ENCODE measurements at regions not wholly inside any gene's neighbourhood (a gene's known extent, or its start where the extent isn't known, plus 50 kb on each side); places are given as distances from the start of the nearest gene placed in this dataset.

GRCh38 chr4:27089186-27089585 is 228.5 kb downstream of the STIM2 start:
- peaks cover 56% of the 10 kb centered on the region for H3K4me1 ChIP-seq (ENCODE audit: insufficient read depth)
- H3K27ac ChIP-seq (ENCODE audit: low read depth), result no peak overlapping the region
- Mint-ChIP-seq H3K4me3 (no peak overlapping the region), H3K27ac (no peak overlapping the region), H3K36me3 (ENCODE audit: low read depth) (no peaks in the 10 kb centered on the region), H3K9me3 (no peaks in the 10 kb centered on the region), H3K27me3 (ENCODE audit: insufficient read depth, low read depth, poor library complexity) (peaks cover 9% of the 10 kb centered on the region), H3K4me1 (peaks cover 62% of the 10 kb centered on the region)
- H3K79me2 ChIP-seq (replicated peaks; ENCODE audit: insufficient read depth), result no peaks in the 10 kb centered on the region
- no peaks in the 10 kb centered on the region for H4K20me1 ChIP-seq (replicated peaks; ENCODE audit: insufficient read depth)
- H3K4me3 ChIP-seq, result no peak overlapping the region
- ATAC-seq (no peak), DNase-seq (ENCODE audit: low spot score) (no peak)
- H3K9me2 ChIP-seq (ENCODE audit: insufficient read depth), result peaks cover 13% of the 10 kb centered on the region
- H3K27me3 ChIP-seq (ENCODE audit: insufficient read depth), result peaks cover 5% of the 10 kb centered on the region; the same call in 1 of the 2 replicates
- H3K36me3 ChIP-seq (ENCODE audit: insufficient read depth), result no peaks in the 10 kb centered on the region
- H3K4me2 ChIP-seq, result peak overlapping the region; percentile 48; the same call in 1 of the 2 replicates
- no peak for TF ChIP-seq ETS1 (IDR thresholded peaks at IDR 0.05)
- TF ChIP-seq STAT1 (IDR thresholded peaks at IDR 0.05; ENCODE audit: unreplicated experiment), result no peak
- no peak for TF ChIP-seq EZH2phosphoT487 (IDR thresholded peaks at IDR 0.05; ENCODE audit: unreplicated experiment)
- no peak for TF ChIP-seq POLR2AphosphoS5 (IDR thresholded peaks at IDR 0.05; ENCODE audit: low read depth)
- no peak for TF ChIP-seq ZNF331 (CRISPR knock-in tag; IDR thresholded peaks at IDR 0.05; ENCODE audit: low read depth)
- no peak for TF ChIP-seq NANOG (IDR thresholded peaks at IDR 0.05; ENCODE audit: borderline replicate concordance)
- TF ChIP-seq EZH2 (IDR thresholded peaks at IDR 0.05; ENCODE audit: low read depth, unreplicated experiment), result no peak
- TF ChIP-seq, protein P1, sequence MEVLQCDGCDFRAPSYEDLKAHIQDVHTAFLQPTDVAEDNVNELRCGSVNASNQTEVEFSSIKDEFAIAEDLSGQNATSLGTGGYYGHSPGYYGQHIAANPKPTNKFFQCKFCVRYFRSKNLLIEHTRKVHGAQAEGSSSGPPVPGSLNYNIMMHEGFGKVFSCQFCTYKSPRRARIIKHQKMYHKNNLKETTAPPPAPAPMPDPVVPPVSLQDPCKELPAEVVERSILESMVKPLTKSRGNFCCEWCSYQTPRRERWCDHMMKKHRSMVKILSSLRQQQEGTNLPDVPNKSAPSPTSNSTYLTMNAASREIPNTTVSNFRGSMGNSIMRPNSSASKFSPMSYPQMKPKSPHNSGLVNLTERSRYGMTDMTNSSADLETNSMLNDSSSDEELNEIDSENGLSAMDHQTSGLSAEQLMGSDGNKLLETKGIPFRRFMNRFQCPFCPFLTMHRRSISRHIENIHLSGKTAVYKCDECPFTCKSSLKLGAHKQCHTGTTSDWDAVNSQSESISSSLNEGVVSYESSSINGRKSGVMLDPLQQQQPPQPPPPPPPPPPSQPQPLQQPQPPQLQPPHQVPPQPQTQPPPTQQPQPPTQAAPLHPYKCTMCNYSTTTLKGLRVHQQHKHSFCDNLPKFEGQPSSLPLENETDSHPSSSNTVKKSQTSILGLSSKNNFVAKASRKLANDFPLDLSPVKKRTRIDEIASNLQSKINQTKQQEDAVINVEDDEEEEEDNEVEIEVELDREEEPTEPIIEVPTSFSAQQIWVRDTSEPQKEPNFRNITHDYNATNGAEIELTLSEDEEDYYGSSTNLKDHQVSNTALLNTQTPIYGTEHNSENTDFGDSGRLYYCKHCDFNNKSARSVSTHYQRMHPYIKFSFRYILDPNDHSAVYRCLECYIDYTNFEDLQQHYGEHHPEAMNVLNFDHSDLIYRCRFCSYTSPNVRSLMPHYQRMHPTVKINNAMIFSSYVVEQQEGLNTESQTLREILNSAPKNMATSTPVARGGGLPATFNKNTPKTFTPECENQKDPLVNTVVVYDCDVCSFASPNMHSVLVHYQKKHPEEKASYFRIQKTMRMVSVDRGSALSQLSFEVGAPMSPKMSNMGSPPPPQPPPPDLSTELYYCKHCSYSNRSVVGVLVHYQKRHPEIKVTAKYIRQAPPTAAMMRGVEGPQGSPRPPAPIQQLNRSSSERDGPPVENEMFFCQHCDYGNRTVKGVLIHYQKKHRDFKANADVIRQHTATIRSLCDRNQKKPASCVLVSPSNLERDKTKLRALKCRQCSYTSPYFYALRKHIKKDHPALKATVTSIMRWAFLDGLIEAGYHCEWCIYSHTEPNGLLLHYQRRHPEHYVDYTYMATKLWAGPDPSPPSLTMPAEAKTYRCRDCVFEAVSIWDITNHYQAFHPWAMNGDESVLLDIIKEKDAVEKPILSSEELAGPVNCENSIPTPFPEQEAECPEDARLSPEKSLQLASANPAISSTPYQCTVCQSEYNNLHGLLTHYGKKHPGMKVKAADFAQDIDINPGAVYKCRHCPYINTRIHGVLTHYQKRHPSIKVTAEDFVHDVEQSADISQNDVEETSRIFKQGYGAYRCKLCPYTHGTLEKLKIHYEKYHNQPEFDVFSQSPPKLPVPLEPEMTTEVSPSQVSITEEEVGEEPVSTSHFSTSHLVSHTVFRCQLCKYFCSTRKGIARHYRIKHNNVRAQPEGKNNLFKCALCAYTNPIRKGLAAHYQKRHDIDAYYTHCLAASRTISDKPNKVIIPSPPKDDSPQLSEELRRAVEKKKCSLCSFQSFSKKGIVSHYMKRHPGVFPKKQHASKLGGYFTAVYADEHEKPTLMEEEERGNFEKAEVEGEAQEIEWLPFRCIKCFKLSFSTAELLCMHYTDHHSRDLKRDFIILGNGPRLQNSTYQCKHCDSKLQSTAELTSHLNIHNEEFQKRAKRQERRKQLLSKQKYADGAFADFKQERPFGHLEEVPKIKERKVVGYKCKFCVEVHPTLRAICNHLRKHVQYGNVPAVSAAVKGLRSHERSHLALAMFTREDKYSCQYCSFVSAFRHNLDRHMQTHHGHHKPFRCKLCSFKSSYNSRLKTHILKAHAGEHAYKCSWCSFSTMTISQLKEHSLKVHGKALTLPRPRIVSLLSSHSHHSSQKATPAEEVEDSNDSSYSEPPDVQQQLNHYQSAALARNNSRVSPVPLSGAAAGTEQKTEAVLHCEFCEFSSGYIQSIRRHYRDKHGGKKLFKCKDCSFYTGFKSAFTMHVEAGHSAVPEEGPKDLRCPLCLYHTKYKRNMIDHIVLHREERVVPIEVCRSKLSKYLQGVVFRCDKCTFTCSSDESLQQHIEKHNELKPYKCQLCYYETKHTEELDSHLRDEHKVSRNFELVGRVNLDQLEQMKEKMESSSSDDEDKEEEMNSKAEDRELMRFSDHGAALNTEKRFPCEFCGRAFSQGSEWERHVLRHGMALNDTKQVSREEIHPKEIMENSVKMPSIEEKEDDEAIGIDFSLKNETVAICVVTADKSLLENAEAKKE (CRISPR knock-in tag; IDR thresholded peaks at IDR 0.05), result no peak
- TF ChIP-seq REST (IDR thresholded peaks at IDR 0.05; ENCODE audit: unreplicated experiment), result no peak
- TF ChIP-seq ZNF114 (CRISPR knock-in tag; IDR thresholded peaks at IDR 0.05), result no peak
- TF ChIP-seq CREB1 (CRISPR knock-in tag; IDR thresholded peaks at IDR 0.05; ENCODE audit: low read depth), result no peak
- TF ChIP-seq, protein P2, sequence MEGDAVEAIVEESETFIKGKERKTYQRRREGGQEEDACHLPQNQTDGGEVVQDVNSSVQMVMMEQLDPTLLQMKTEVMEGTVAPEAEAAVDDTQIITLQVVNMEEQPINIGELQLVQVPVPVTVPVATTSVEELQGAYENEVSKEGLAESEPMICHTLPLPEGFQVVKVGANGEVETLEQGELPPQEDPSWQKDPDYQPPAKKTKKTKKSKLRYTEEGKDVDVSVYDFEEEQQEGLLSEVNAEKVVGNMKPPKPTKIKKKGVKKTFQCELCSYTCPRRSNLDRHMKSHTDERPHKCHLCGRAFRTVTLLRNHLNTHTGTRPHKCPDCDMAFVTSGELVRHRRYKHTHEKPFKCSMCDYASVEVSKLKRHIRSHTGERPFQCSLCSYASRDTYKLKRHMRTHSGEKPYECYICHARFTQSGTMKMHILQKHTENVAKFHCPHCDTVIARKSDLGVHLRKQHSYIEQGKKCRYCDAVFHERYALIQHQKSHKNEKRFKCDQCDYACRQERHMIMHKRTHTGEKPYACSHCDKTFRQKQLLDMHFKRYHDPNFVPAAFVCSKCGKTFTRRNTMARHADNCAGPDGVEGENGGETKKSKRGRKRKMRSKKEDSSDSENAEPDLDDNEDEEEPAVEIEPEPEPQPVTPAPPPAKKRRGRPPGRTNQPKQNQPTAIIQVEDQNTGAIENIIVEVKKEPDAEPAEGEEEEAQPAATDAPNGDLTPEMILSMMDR (conservative IDR thresholded peaks at IDR 0.05; ENCODE audit: low read depth in 2 of 2), result no peak
- no peak for TF ChIP-seq JUNB (IDR thresholded peaks at IDR 0.05; ENCODE audit: unreplicated experiment)
- H3F3A ChIP-seq (replicated peaks; ENCODE audit: low read depth), result 0 out of 2 replicates have a peak, but pooled peaks cover 5% of the 10 kb centered on the region
- H2AFZ ChIP-seq, result peak overlapping the region; percentile 47; the same call in 1 of the 2 replicates
